BLaER1 (cell line): ENCODE measurements at regions not wholly inside any gene's neighbourhood (a gene's known extent, or its start where the extent isn't known, plus 50 kb on each side); places are given as distances from the start of the nearest gene placed in this dataset.

Experiments
- H3K27ac ChIP-seq: shearing (Covaris generic); formaldehyde crosslinking; 2 replicates; pipeline ENCODE4 v1.8.1; 2022
- H3K27me3 ChIP-seq: shearing (Covaris generic); formaldehyde crosslinking; 2 replicates; pipeline ENCODE4 v1.8.1; 2022
- H3K36me3 ChIP-seq: shearing (Covaris generic); formaldehyde crosslinking; 2 replicates; pipeline ENCODE4 v1.8.1; 2022
- H3K4me1 ChIP-seq: shearing (Covaris generic); formaldehyde crosslinking; 2 replicates; pipeline ENCODE4 v1.8.1; 2022
- H3K4me2 ChIP-seq: shearing (Covaris generic); formaldehyde crosslinking; 2 replicates; pipeline ENCODE4 v1.8.1; 2022
- H3K4me3 ChIP-seq: shearing (Covaris generic); formaldehyde crosslinking; 2 replicates; pipeline ENCODE4 v1.8.1; 2022
- H3K9ac ChIP-seq: shearing (Covaris generic); formaldehyde crosslinking; 2 replicates; pipeline ENCODE4 v1.8.1; 2022
- H3K9me3 ChIP-seq: shearing (Covaris generic); formaldehyde crosslinking; 2 replicates; pipeline ENCODE4 v1.8.1; 2022
- H4K20me1 ChIP-seq: shearing (Covaris generic); formaldehyde crosslinking; 2 replicates; pipeline ENCODE4 v1.8.1; 2022
- Cebpa-rat ChIP-seq: shearing (Covaris generic); IDR thresholded peaks from 2 replicates; pipeline ENCODE4 v1.8.1; 2022

DNA sequence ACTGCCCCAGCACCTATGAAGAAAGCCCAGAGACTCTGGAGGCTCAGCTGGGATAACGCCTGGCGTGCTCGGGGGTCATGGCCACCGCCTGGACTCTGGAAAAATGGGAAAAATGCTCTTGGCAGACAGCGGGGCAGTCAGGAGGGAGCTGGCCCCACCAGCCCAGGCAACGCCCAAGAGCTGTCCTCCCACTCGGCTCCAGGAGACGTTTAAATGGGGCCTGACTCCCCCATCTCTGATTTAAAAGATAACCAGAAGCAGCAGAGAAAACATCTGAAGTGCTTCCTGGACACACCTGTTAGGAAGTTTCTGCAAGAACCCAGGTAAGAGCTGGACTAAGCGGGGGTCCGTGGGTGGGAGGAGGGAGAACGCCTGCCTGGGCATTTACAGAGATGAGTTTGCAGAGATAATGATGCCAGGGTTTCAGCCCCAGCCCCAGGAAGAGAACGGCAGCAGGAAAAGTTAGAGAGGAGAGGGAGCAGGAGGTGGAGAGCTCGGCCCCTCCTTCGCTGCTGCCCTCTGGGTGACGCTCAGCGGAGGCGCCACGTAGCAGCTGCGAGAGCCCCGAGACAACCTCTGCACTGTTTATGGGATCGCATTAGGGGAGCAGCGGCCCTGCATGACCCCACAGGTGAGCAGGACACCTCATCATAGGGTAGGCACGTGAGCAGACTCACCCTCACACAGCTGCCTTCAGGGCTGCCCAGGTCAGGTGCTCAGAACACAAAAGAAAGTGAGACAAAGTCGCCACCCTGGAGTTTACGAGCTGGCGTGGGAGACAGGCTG lies 83.5 kb upstream of the INSIG1 start:
- Histone ChIP-seq H3K4me1 (peaks cover 4% of the 10 kb centered on the region), H3K4me2 (no peak overlapping the region)

DNA sequence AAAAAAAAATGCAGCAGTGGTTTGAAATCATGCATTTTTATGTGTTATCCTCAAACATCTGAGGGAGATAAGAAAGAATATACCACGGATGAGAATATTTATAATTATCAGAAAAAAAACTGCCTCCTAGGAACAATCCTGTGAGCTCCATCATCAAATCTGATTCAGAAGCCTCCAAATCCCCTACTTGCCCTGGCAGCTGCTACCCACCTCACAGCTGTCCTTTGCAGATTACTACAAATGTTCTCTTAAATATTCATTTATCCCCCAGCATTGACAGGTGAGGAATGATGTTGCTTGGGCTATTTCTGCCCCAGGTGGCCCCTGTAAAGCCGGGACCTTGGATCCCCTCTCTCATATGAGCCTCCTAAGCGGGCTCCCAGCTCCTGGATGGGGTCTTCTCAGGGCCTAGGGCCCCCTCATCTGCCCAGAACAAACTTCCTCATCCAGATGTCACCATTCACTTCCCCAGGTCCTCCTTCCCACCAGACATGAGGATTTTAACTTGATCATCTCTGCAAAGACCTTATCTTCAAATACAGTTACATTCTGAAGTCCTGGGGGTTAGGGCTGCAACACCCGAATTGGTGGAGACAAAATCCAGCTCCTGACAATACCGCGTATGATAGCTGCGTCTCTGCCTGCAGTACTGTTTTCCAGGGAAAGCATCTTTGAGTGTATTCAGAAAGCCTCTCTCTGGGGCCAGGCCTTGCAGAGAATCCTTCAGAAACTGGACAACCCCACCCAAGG lies 81.9 kb upstream of the INSIG1 start:
- H4K20me1 ChIP-seq, result no peaks in the 10 kb centered on the region
- H3K27me3 ChIP-seq, result no peaks in the 10 kb centered on the region
- H3K36me3 ChIP-seq, result no peaks in the 10 kb centered on the region
- H3K4me2 ChIP-seq, result no peak overlapping the region
- H3K27ac ChIP-seq, result no peak overlapping the region
- no peak overlapping the region for H3K9ac ChIP-seq
- no peak overlapping the region for H3K4me3 ChIP-seq
- H3K9me3 ChIP-seq, result no peaks in the 10 kb centered on the region
- TF ChIP-seq Cebpa-rat, result no peak
- no peaks in the 10 kb centered on the region for H3K4me1 ChIP-seq

More for the DNA sequence above, 83.5 kb upstream of the INSIG1 start:
- no peaks in the 10 kb centered on the region for H4K20me1 ChIP-seq
- H3K9me3 ChIP-seq, result no peaks in the 10 kb centered on the region
- H3K27me3 ChIP-seq, result no peaks in the 10 kb centered on the region
- H3K4me3 ChIP-seq, result no peak overlapping the region
- no peak overlapping the region for H3K9ac ChIP-seq
- H3K27ac ChIP-seq, result no peak overlapping the region
- no peak for TF ChIP-seq Cebpa-rat
- no peaks in the 10 kb centered on the region for H3K36me3 ChIP-seq

DNA sequence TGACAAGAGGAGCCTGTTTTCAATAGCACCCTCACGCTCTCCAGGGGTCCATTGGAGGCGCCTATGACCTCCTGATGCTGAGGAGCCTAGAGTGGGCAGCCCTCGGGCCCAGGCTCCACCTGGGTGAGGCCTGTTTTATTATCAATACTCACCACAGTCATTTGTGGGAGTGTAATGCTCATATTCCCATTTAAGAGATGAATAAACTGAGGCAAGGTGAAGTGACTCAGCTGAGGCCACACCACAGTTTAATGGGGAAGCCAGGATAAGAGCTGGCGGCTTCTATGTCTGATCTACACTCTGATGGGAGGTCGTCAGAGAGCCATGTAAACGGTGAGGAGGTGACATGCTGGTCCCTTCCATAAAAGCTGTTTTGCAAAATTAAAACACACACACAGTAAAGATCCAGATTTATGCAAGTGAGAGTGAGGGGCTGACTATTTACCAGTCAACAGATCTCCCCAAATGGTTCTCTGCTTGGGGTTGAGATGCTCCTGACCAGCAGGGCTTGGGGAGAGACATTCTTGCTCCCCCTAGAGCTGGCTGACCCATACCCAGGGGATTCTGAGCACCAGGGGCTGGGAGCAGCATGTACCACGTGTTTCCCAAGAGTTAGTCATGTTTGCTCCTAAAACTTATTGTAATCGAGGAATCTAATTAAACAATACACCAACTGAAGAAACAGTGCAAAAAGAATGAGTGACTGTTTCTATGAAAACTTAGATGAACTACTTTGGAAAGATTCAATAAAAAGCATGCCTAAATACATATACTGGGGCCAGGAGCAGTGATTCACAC lies 81.0 kb upstream of the INSIG1 start:
- Histone ChIP-seq H3K9me3 (no peaks in the 10 kb centered on the region), H3K27ac (no peak overlapping the region), H3K4me3 (no peak overlapping the region), H3K27me3 (no peaks in the 10 kb centered on the region), H3K4me1 (no peaks in the 10 kb centered on the region), H3K36me3 (no peaks in the 10 kb centered on the region), H3K4me2 (no peak overlapping the region), H4K20me1 (no peaks in the 10 kb centered on the region), H3K9ac (no peak overlapping the region)
- TF ChIP-seq Cebpa-rat, result no peak

DNA sequence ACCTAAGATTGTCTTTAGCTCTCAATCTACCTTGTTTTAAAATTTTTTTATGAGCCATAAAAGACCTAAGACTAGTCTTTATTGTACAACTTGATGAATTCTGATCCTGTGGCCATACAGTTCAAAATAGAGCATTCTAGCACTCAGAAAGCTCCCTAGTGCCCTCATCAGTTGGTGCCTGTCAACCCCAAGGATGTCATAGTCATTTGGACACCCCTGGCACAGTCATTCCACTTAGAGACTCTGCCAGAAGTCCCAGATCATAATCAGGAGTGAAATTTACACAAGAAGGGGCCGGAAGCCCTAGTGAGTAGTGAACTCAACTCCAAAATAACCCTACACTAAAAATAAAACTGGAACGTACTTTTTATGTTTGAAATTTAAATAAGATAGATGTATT lies 80.0 kb upstream of the INSIG1 start:
- Histone ChIP-seq H3K4me3 (no peak overlapping the region), H4K20me1 (no peaks in the 10 kb centered on the region), H3K36me3 (no peaks in the 10 kb centered on the region), H3K9me3 (no peaks in the 10 kb centered on the region), H3K4me2 (no peak overlapping the region), H3K9ac (no peak overlapping the region), H3K27me3 (no peaks in the 10 kb centered on the region), H3K4me1 (no peaks in the 10 kb centered on the region), H3K27ac (no peak overlapping the region)
- no peak for TF ChIP-seq Cebpa-rat

DNA sequence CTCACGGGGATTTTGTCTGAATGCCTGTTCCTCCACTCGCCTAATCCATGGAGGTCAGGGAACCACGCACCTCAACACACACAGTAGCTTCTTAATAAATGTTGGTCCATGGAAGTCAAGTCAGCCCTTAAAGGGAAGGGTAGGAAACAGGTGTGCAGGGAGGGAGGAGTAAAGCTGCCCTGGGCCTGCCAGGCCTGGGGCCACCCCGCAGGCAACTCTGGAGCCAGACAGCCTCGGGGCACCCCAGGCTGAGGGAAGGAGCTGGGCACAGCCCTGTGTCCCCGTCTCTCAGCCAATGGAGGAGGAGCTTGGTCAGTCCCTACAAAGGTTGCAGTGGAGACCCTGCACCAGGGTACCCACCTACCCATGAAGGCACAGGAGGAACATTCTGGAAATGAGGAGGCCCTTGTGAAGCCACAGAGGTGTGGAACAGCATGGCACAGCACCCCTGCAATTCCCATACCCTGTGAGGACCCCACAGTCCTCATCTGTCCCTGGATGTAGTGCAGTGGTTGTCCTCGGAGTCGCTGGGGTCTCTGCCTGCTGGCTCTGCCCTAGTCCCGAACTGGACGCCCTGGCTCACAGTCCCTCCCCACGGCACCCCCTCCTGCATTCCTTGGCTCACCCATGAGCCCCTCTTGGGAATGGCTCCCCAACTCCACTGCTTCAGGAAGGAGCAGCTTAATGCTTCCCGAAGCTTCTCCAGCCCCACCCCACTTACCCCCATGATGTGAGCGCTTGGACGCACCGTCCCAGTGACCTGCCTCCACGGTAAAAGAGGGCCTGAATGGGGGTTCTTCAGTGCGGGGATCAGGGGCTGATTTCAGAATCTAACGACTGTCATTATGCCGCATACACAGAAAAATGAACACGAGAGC lies 79.2 kb upstream of the INSIG1 start:
- no peak overlapping the region for H3K9ac ChIP-seq
- TF ChIP-seq Cebpa-rat, result no peak
- no peak overlapping the region for H3K27ac ChIP-seq
- H3K9me3 ChIP-seq, result no peaks in the 10 kb centered on the region
- H3K36me3 ChIP-seq, result no peaks in the 10 kb centered on the region
- H4K20me1 ChIP-seq, result no peaks in the 10 kb centered on the region
- H3K27me3 ChIP-seq, result no peaks in the 10 kb centered on the region
- no peak overlapping the region for H3K4me2 ChIP-seq
- H3K4me3 ChIP-seq, result no peak overlapping the region
- H3K4me1 ChIP-seq, result no peaks in the 10 kb centered on the region

DNA sequence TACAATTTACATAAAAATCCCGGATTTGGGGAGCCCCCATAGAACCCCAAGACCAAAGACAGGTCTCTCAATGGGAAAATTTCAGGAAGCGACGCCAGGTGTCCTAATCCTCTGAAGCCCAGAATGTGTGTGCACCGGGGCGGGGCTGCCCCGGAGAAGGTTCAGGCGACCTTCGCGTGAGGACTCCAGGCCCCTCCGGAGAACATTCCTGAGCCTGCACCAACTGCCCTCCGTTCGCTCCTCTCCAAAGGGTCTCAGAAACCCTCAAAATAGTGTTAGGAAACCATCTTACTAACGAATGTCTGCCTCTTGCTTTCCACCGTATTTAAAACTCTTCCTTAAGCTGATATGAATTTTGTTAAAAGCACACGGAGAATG lies 78.5 kb upstream of the INSIG1 start:
- no peak overlapping the region for H3K27ac ChIP-seq
- no peaks in the 10 kb centered on the region for H4K20me1 ChIP-seq
- no peak overlapping the region for H3K4me3 ChIP-seq
- H3K9me3 ChIP-seq, result no peaks in the 10 kb centered on the region
- TF ChIP-seq Cebpa-rat, result no peak
- no peaks in the 10 kb centered on the region for H3K36me3 ChIP-seq
- H3K4me2 ChIP-seq, result no peak overlapping the region
- no peaks in the 10 kb centered on the region for H3K4me1 ChIP-seq
- H3K9ac ChIP-seq, result no peak overlapping the region
- no peaks in the 10 kb centered on the region for H3K27me3 ChIP-seq

DNA sequence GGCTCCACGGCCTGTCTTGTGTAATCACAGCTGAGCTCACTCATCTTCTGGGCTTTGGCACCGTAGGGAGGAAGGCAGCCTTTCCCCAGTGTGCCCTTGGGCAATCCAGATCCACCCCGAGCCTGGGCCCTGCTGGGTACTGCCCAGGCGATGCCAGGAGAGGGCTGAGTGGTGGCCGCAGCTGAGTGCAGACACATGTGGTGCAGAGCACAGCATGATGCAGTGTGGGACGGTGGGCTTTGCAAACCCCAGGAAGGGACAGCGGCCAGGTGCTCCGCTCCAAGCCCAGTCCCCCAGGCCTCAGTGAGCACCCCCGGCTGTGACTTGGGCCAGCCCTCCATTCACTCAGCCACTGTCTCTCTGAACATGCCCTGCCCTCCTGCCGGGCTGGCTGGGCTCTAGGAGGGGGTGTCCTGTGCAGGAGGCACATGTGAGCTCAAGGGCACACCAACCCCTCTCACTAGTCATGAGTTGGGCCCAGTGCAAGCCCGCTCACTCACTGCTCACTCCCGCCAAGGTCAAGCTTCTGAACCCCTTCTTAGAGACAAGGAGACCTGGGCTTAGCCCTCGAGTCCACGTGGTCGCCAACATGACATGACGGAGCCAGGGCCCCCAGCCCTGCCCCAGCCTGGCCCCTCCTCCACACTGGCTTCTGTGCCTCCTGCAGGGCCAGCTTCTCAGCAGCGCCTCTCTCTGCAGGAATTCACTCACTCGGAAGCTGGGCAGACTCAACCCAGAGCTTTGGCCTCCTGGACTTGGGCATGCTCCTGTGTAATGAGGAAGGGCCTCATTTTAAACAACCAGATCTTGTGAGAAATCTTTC lies 77.5 kb upstream of the INSIG1 start:
- no peaks in the 10 kb centered on the region for H3K9me3 ChIP-seq

DNA sequence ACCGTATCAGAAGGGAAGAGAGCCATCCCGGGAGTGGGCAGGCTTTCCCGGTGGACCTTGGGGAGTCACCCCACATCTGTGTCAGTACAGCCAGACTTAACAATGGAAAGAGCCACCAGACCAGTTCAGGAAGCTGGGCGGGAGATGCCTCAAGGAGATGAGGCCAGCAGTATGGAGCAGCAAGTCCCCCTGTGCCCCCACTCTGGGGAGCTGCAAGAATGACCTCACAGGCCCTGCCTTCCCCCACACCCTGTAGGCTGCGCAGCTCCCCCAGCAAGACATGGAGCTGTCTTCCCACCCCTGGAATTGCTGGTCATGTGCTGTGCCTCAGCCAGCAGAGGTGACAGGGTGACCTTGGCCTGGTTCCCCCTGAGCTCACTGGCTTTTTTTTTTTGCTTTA lies 76.8 kb upstream of the INSIG1 start:
- H3K4me3 ChIP-seq, result no peak overlapping the region
- no peak for TF ChIP-seq Cebpa-rat

More for the DNA sequence above, 77.5 kb upstream of the INSIG1 start:
- no peak overlapping the region for H3K4me2 ChIP-seq
- no peak for TF ChIP-seq Cebpa-rat
- no peaks in the 10 kb centered on the region for H4K20me1 ChIP-seq
- H3K36me3 ChIP-seq, result no peaks in the 10 kb centered on the region
- no peak overlapping the region for H3K27ac ChIP-seq
- H3K4me3 ChIP-seq, result no peak overlapping the region
- no peak overlapping the region for H3K9ac ChIP-seq
- no peaks in the 10 kb centered on the region for H3K4me1 ChIP-seq
- H3K27me3 ChIP-seq, result no peaks in the 10 kb centered on the region

DNA sequence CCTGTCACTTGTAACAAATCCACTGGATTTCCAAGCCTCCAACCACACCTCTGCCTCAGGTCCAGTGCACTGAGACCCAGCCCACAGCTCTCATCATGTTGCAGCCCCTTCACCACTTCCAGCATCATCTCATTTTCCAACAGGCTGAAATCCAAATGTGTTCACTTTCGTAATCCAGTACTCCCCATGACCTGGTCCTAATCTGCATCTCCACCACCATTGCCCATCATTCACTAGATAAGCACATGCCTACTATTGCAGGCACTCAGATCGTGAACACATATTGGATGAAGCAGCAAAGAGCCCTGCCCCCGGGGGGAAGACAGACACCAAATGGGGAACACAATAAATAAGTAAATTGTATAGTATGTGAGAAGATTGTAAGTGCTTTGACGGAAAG lies 76.1 kb upstream of the INSIG1 start:
- no peaks in the 10 kb centered on the region for H3K36me3 ChIP-seq
- H3K4me3 ChIP-seq, result no peak overlapping the region
- no peak for TF ChIP-seq Cebpa-rat
- H3K27me3 ChIP-seq, result no peaks in the 10 kb centered on the region
- H3K9ac ChIP-seq, result no peak overlapping the region
- no peak overlapping the region for H3K4me2 ChIP-seq
- H4K20me1 ChIP-seq, result no peaks in the 10 kb centered on the region
- no peaks in the 10 kb centered on the region for H3K9me3 ChIP-seq
- no peaks in the 10 kb centered on the region; the same call in 1 of the 2 replicates for H3K4me1 ChIP-seq
- no peak overlapping the region for H3K27ac ChIP-seq

More for the DNA sequence above, 76.8 kb upstream of the INSIG1 start:
- Histone ChIP-seq H3K27me3 (no peaks in the 10 kb centered on the region), H3K36me3 (no peaks in the 10 kb centered on the region), H3K4me1 (no peaks in the 10 kb centered on the region), H3K4me2 (no peak overlapping the region), H4K20me1 (no peaks in the 10 kb centered on the region), H3K27ac (no peak overlapping the region), H3K9me3 (no peaks in the 10 kb centered on the region), H3K9ac (no peak overlapping the region)
